DMS114 treated with DMSO at 0.1 percent for 48 hours (cell line): ENCODE measurements at regions not wholly inside any gene's neighbourhood (a gene's known extent, or its start where the extent isn't known, plus 50 kb on each side); places are given as distances from the start of the nearest gene placed in this dataset.
"Not testable (repeated sequence)": the region's sequence is repeated elsewhere in the genome, so short reads cannot be mapped to it uniquely, and the experiment has no call there.

ENCODE experiments used
- DNase-seq: peaks from one replicate; lab custom pipeline; 2025; ENCODE audit not compliant: unreplicated experiment; lab: John Stamatoyannopoulos, UW

- no peak for DNase-seq
Observed at GRCh38 chr2:36168115-36168514, 187.5 kb upstream of the CRIM1 start.

DNA sequence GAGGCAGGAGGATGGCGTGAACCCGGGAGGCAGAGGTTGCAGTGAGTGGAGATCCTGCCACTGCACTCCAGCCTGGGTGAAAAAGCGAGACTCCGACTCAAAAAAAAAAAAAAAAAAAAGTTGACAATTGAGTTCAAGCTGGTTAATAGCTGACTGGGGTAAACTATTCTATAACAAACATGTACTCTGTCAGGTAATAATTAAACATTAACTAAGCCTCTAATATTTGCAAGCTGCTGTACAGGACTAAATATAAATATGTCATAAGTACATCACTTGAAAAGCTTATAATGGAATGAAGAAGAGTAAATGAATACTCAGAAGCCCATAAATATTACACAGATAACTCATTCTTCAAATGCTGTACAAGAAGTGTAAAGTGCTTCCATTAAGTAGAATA is 190.4 kb upstream of the CRIM1 start:
- no peak for DNase-seq

DNA sequence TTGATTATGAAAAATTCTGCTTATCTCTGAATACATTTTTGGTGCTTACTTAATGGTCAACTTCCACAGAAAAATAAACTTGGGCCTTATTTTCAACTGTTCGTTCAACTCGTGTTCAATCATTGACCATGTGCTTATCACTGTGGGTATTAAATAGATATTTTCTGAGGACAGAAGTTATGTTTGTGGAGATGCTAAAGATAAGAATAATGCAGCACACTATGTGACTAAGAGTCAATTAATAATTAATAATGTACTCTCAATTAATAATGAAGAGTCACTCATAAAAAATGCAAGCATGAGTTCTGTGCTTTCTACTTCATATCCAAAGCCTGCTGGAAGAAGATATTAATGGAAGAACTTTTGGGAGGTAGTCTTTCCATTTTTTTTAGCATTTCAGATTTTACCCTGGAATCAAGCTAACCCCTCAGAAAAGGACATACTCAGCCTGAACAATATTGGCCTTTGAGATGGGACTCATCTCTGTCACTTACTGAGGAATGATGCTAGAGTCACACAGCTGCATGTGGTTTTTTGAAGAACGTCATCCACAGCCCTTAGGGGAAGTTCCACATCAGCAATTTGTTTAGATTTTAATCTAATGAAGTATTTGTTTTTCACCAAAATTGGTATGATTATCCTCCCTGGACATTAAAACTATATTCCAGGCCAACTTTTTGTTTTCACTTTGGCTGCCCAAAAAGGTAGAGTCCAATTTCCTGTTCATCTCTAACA is 191.9 kb upstream of the CRIM1 start:
- DNase-seq: no peak

- not testable (repeated sequence) for DNase-seq
Observed at GRCh38 chr2:36157093-36157492, 198.5 kb upstream of the CRIM1 start.

DNA sequence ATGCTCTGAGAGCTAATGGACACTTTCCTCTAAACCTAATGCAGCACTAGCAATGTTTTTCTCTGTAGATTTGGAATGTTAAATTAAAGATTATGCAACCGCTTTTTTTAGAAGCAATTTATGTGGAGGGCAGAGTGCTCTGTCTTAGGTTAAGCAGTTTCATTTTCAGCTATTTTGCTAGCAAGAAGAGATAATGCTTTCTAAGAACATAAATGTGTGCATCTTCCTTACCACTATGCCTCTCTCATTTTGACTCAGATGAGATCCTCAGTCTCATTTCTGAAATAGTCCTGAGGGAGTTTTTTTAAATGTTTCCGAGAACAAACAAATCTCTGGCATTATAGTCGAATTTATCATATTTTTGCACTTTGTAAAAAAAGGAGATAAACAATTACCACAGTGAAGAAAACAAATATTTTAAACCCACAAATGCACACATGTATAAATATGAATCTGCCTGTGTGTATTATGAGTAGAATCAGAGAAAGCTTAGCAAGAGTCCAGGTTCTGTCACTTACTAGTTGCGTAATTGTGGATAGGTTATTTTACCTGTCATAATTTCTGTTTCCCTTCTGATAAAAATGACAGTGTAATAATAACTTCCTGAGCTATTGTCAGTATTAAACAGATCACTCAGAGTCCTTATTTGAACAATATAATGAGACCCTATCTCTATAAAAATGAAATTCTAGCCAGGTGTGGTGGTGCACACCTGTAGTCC is 207.7 kb upstream of the CRIM1 start:
- no peak for DNase-seq

DNA sequence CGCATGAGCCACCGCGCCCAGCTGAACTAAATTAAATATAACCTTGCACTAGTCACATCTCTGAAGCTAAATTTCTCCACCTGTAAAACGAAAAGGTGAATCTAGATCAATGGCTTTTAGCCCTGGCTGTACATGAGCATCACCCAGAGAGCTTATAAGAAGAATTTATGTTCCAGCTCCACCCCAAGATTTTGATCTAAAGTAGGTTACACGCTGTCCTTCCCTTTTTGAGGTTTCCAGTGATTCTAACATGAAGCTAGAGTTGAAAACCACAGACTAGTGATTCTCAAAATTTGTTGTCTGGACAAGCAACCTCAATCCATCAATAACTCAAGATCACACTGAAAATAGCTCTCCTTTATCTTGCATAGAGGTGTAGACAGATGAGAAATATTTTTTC is 208.8 kb upstream of the CRIM1 start:
- no peak for DNase-seq

DNA sequence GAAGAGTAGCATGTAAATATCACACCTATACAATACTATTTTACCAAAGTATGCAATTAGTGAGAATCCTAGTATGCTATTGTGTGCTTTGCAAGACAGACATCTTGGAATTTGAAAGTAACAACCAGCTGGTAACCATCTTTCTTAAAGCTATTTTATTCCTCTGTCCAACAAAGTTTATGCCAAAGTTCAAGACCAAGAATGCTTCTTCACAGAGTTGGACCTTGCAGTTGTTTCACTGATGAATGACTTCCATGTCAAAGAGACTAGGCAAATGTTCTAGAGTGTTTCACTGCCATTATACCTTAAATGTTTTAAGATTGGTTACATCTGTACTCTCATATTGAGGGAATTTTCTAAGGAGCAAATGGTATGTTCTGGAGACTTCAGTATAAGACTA is 215.2 kb upstream of the CRIM1 start:
- no peak for DNase-seq

DNA sequence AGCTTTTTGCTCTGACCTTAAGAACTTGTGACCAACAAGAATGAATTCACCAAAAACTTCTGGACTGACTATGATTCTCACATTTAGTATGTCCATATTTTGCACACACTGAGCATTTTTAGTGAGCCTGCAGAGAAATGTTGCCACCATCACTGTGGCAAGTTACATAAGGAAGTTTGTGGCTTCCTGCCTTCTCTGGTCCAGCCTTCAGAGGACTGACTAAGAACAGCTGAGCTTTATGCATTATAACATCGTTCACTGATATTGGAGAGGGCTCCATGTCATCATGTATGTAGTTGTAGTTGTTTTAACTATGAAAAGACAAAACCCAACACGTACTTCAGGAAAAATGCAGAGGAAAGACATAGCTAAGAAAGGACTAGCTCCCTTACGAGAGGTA is 218.0 kb upstream of the CRIM1 start:
- no peak for DNase-seq

GRCh38 chr2:36134281-36134680 is 221.3 kb upstream of the CRIM1 start:
- DNase-seq: no peak

- no peak for DNase-seq
Observed at GRCh38 chr2:36128359-36128758, 227.2 kb upstream of the CRIM1 start.

DNA sequence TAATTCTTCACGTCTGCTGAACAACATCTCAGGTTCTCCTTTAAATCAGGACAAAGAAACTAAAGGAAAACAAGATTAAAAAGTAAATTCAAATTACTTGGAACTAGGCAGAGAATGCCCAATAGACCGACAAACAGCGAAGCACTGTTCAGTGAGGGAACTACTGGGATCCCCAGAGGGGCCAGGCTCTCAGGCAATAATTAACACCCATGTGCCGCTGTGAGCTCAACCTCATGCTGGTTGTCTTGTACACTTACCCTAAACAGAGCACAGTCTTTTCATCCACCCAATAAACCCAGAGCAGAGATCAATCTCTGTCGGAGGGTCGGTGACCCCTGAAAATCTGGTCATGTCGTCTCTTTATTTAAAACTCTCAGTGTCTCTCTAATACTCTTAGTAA is 229.9 kb upstream of the CRIM1 start:
- DNase-seq: no peak

DNA sequence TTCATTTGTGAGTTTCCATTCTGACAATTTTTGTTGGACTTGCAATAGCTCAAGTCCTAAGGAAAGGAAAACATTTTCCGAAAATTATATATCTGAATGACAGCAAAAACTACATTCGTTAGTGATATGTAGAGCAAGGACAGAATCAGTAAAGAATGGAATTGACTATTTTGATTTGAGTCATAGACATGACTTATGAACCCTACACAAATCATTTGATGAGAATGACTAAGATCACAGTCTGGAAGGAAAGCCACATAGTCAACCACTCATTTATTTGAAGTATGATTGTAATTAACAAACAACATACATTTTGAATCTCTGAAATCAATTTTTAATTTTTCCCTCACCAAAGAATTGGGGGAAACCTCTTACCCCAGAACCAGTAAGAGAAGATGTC is 231.6 kb upstream of the CRIM1 start:
- no peak for DNase-seq

DNA sequence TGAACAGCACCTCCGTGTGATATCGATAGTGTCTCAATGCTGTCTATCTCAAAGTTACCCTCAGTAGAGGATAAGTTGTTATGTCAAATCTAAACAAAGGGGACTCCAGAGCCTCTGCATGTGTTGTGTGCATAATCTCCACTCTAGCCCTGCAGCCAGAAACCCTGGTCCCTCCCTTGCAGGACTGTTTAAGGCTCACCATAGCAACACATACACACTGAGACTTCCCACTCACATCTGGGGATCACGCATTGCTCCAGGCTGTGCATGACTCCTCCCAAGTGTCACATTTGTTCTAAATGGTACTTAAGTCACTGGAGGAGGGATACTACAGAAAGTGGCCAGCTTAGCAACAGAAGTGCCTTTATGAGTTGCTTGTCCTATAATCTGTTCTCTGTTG is 258.6 kb upstream of the CRIM1 start:
- no peak for DNase-seq

GRCh38 chr2:36091844-36092741 is 263.5 kb upstream of the CRIM1 start:
- not testable (repeated sequence) for DNase-seq

GRCh38 chr2:36088716-36089328 is 266.8 kb upstream of the CRIM1 start:
- no peak for DNase-seq

GRCh38 chr2:36087344-36087743 is 268.2 kb upstream of the CRIM1 start:
- no peak for DNase-seq

DNA sequence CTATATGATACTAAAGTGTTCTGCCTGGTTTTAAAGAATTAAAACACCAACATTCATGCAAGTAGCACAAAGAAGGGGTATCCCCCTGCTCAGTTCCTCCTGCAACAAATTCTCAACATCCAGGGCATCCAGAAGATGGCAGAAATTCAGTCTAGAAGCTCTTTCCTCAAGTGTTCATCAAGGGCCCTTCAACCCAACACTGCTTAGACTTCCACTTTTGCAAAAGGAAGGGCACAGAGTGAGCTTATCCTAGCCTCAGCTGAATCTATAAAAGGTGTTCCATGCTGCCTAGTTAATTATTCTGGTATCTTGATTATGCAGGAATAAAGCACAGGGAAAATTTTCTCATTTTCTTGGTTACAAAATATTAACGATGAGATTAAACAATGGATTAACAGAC is 275.8 kb upstream of the CRIM1 start:
- DNase-seq: no peak

- no peak for DNase-seq
Observed at GRCh38 chr2:36074008-36074407, 281.6 kb upstream of the CRIM1 start.

- no peak for DNase-seq
Observed at GRCh38 chr2:36071698-36072097, 283.9 kb upstream of the CRIM1 start.

DNA sequence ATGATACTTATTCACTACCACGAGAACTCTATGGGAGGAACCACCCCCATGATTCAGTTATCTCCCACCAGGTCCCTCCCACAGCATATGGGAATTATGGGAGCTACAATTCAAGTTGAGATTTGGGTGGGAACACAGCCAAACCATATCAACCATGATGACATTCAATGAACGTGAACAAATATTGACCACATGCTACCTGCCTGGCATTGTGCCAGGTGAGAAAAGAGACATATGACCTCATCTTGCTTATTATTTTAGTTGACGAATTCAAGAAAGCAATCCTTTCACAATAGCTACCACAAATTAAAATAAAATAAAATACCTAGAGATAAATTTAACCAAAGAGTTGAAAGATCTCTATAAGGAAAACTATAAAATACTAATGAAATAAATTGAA is 286.5 kb upstream of the CRIM1 start:
- DNase-seq: no peak

GRCh38 chr2:36068086-36068485 is 287.5 kb upstream of the CRIM1 start:
- no peak for DNase-seq
